Renal cortical epithelial cell (primary cell): ENCODE measurements at regions not wholly inside any gene's neighbourhood (a gene's known extent, or its start where the extent isn't known, plus 50 kb on each side); places are given as distances from the start of the nearest gene placed in this dataset.

Source experiments
- DNase-seq: peaks from one replicate; pipeline ENCODE4 v3.0.0-alpha.2; 2011; ENCODE audit warnings: low read depth

- DNase-seq = no peak
These were observed 106.1 kb upstream of the RUNX3 start for GRCh38 chr1:25036117-25036546.

GRCh38 chr1:25035523-25036116 is 105.5 kb upstream of the RUNX3 start:
- DNase-seq = no peak

GRCh38 chr1:25034736-25035522 is 104.9 kb upstream of the RUNX3 start:
- no peak for DNase-seq

- DNase-seq = no peak
These were observed 104.0 kb upstream of the RUNX3 start for GRCh38 chr1:25033828-25034705.

GRCh38 chr1:25033030-25033827 is 103.2 kb upstream of the RUNX3 start:
- no peak for DNase-seq

- no peak for DNase-seq
These were observed 102.0 kb upstream of the RUNX3 start for GRCh38 chr1:25031966-25032667.

GRCh38 chr1:25031601-25031965 is 101.5 kb upstream of the RUNX3 start:
- DNase-seq = no peak

GRCh38 chr1:25030674-25031589 is 100.9 kb upstream of the RUNX3 start:
- DNase-seq = peak; percentile 3

- DNase-seq = no peak
These were observed 99.9 kb upstream of the RUNX3 start for GRCh38 chr1:25030012-25030411.

- DNase-seq = no peak
These were observed 99.0 kb upstream of the RUNX3 start for GRCh38 chr1:25028907-25029599.

- no peak for DNase-seq
These were observed 98.5 kb upstream of the RUNX3 start for GRCh38 chr1:25028587-25028906.

GRCh38 chr1:25027822-25028586 is 97.9 kb upstream of the RUNX3 start:
- DNase-seq = no peak

- no peak for DNase-seq
These were observed 96.8 kb upstream of the RUNX3 start for GRCh38 chr1:25026730-25027450.

- no peak for DNase-seq
These were observed 96.2 kb upstream of the RUNX3 start for GRCh38 chr1:25026304-25026703.

- no peak for DNase-seq
These were observed 94.7 kb upstream of the RUNX3 start for GRCh38 chr1:25024615-25025350.

- DNase-seq = no peak
These were observed 93.8 kb upstream of the RUNX3 start for GRCh38 chr1:25023826-25024225.

- DNase-seq = no peak
These were observed 93.1 kb upstream of the RUNX3 start for GRCh38 chr1:25023190-25023578.
